Thoracic aorta (tissue), 2 donors: ENCODE measurements at regions not wholly inside any gene's neighbourhood (a gene's known extent, or its start where the extent isn't known, plus 50 kb on each side); places are given as distances from the start of the nearest gene placed in this dataset.

Source experiments
- ATAC-seq: fragments of 150-250 bp; one replicate; pipeline ENCODE4 v1.8.0; 2017; ENCODE audit warnings: low read depth; ENCODE audit not compliant: insufficient number of reproducible peaks, low FRiP score
- DNase-seq: peaks from one replicate; pipeline ENCODE4 v3.0.0-alpha.2; 2020; ENCODE audit warnings: low spot score
- H3K27ac ChIP-seq, 2 donors: fragments of 200-600 bp; sonication (generic); 1 replicate in 1 of 2; 2 replicates in 1 of 2; pipeline ENCODE4 v1.5.1; 2016; ENCODE audit warnings: mild to moderate bottlenecking in 2 of 2, moderate library complexity in 2 of 2
- H3K27me3 ChIP-seq: fragments of 200-600 bp; sonication (generic); replicated peaks from 2 replicates; pipeline ENCODE4 v1.6.0; 2016; ENCODE audit warnings: mild to moderate bottlenecking; ENCODE audit not compliant: insufficient read depth
- H3K36me3 ChIP-seq: fragments of 200-600 bp; sonication (generic); one replicate; pipeline ENCODE4 v1.5.1; 2016
- H3K4me1 ChIP-seq, 2 donors: fragments of 200-600 bp; sonication (generic); 1 replicate in 1 of 2; 2 replicates in 1 of 2; pipeline versions ENCODE4 v1.5.1 to v1.6.0; 2016; ENCODE audit warnings: low read depth in 2 of 2, mild to moderate bottlenecking in 1 of 2; ENCODE audit not compliant: control insufficient read depth in 1 of 2
- H3K4me3 ChIP-seq: fragments of 200-600 bp; sonication (generic); 2 replicates; pipeline ENCODE4 v1.5.1; 2016; ENCODE audit warnings: mild to moderate bottlenecking
- H3K9me3 ChIP-seq: fragments of 200-600 bp; sonication (generic); 2 replicates; pipeline ENCODE4 v1.5.1; 2016
- CTCF ChIP-seq: fragments of 200-600 bp; sonication (generic); IDR thresholded peaks from one replicate; pipeline ENCODE4 v1.5.1; 2019; ENCODE audit warnings: antibody characterized with exemption

- Histone ChIP-seq H3K36me3 (no peaks in the 10 kb centered on the region), H3K9me3 (no peaks in the 10 kb centered on the region), H3K27me3 (no peaks in the 10 kb centered on the region), H3K27ac (no peak overlapping the region), H3K4me1 (no peaks in the 10 kb centered on the region), H3K4me3 (no peak overlapping the region)
- DNase-seq (no peak), ATAC-seq (no peak)
- no peak for TF ChIP-seq CTCF
Measured at GRCh38 chr6:119739769-119740168, 390.2 kb upstream of the MAN1A1 start.

- no peaks in the 10 kb centered on the region for H3K36me3 ChIP-seq
- no peak for DNase-seq
- H3K4me3 ChIP-seq, result no peak overlapping the region
- ATAC-seq, result no peak
- H3K27me3 ChIP-seq, result no peaks in the 10 kb centered on the region
- H3K9me3 ChIP-seq, result no peaks in the 10 kb centered on the region
- no peak overlapping the region for H3K27ac ChIP-seq
- no peak for TF ChIP-seq CTCF
- no peaks in the 10 kb centered on the region for H3K4me1 ChIP-seq
Measured at GRCh38 chr6:119738425-119738824, 388.9 kb upstream of the MAN1A1 start.

- no peak for TF ChIP-seq CTCF
- DNase-seq (no peak), ATAC-seq (no peak)
- Histone ChIP-seq H3K27me3 (no peaks in the 10 kb centered on the region), H3K27ac (no peak overlapping the region), H3K4me3 (no peak overlapping the region), H3K9me3 (no peaks in the 10 kb centered on the region), H3K36me3 (no peaks in the 10 kb centered on the region), H3K4me1 (no peaks in the 10 kb centered on the region)
Measured at GRCh38 chr6:119736296-119737021, 386.9 kb upstream of the MAN1A1 start.

- DNase-seq (no peak), ATAC-seq (no peak)
- H3K27ac ChIP-seq, result no peak overlapping the region
- no peaks in the 10 kb centered on the region for H3K9me3 ChIP-seq
- no peaks in the 10 kb centered on the region for H3K27me3 ChIP-seq
- no peaks in the 10 kb centered on the region for H3K36me3 ChIP-seq
- no peak overlapping the region for H3K4me3 ChIP-seq
- H3K4me1 ChIP-seq, result no peaks in the 10 kb centered on the region
- no peak for TF ChIP-seq CTCF
Measured at GRCh38 chr6:119735530-119735929, 386.0 kb upstream of the MAN1A1 start.

GRCh38 chr6:119734227-119734626 lies 384.7 kb upstream of the MAN1A1 start:
- H3K9me3 ChIP-seq, result no peaks in the 10 kb centered on the region
- DNase-seq (no peak), ATAC-seq (no peak)
- H3K4me3 ChIP-seq, result no peak overlapping the region
- H3K27ac ChIP-seq, result no peak overlapping the region
- no peaks in the 10 kb centered on the region for H3K4me1 ChIP-seq
- H3K27me3 ChIP-seq, result no peaks in the 10 kb centered on the region
- no peaks in the 10 kb centered on the region for H3K36me3 ChIP-seq
- no peak for TF ChIP-seq CTCF
